Fibroblast of peridontal ligament (primary cell): ENCODE measurements at regions not wholly inside any gene's neighbourhood (a gene's known extent, or its start where the extent isn't known, plus 50 kb on each side); places are given as distances from the start of the nearest gene placed in this dataset.
A peak's percentile ranks its signal among the peaks of the same experiment; 100 is the strongest.

ENCODE experiments used
- DNase-seq: peaks from one replicate; pipeline ENCODE4 v3.0.0-alpha.2; 2010; ENCODE audit errors: extremely low read depth

- DNase-seq = no peak
These were observed 464.1 kb upstream of the KLF4 start for GRCh38 chr9:107953556-107954125.

- DNase-seq = no peak
These were observed 463.2 kb upstream of the KLF4 start for GRCh38 chr9:107952773-107953172.

GRCh38 chr9:107951511-107951910 is 461.9 kb upstream of the KLF4 start:
- no peak for DNase-seq

- no peak for DNase-seq
These were observed 459.5 kb upstream of the KLF4 start for GRCh38 chr9:107949061-107949460.

GRCh38 chr9:107948601-107949000 is 459.0 kb upstream of the KLF4 start:
- no peak for DNase-seq

GRCh38 chr9:107948086-107948485 is 458.5 kb upstream of the KLF4 start:
- no peak for DNase-seq

GRCh38 chr9:107946364-107947141 is 457.0 kb upstream of the KLF4 start:
- DNase-seq = no peak

GRCh38 chr9:107945961-107946360 is 456.4 kb upstream of the KLF4 start:
- DNase-seq = peak; percentile 53

GRCh38 chr9:107945493-107945892 is 455.9 kb upstream of the KLF4 start:
- no peak for DNase-seq

GRCh38 chr9:107944387-107944786 is 454.8 kb upstream of the KLF4 start:
- no peak for DNase-seq

- DNase-seq = no peak
These were observed 454.3 kb upstream of the KLF4 start for GRCh38 chr9:107943901-107944300.

- peak; percentile 18 for DNase-seq
These were observed 453.3 kb upstream of the KLF4 start for GRCh38 chr9:107942856-107943255.

- no peak for DNase-seq
These were observed 452.7 kb upstream of the KLF4 start for GRCh38 chr9:107942291-107942690.

- no peak for DNase-seq
These were observed 451.3 kb upstream of the KLF4 start for GRCh38 chr9:107940616-107941595.

- DNase-seq = no peak
These were observed 449.3 kb upstream of the KLF4 start for GRCh38 chr9:107938801-107939386.

GRCh38 chr9:107935931-107936330 is 446.4 kb upstream of the KLF4 start:
- no peak for DNase-seq

GRCh38 chr9:107933516-107933915 is 443.9 kb upstream of the KLF4 start:
- no peak for DNase-seq

- peak; percentile 27 for DNase-seq
These were observed 443.5 kb upstream of the KLF4 start for GRCh38 chr9:107933097-107933496.

GRCh38 chr9:107932601-107933000 is 443.0 kb upstream of the KLF4 start:
- peak; percentile 37 for DNase-seq

GRCh38 chr9:107932046-107932445 is 442.5 kb upstream of the KLF4 start:
- peak; percentile 87 for DNase-seq

- DNase-seq = no peak
These were observed 441.6 kb upstream of the KLF4 start for GRCh38 chr9:107931071-107931715.
